ENCODE measurements at regions not wholly inside any gene's neighbourhood (a gene's known extent, or its start where the extent isn't known, plus 50 kb on each side); places are given as distances from the start of the nearest gene placed in this dataset.

DNA sequence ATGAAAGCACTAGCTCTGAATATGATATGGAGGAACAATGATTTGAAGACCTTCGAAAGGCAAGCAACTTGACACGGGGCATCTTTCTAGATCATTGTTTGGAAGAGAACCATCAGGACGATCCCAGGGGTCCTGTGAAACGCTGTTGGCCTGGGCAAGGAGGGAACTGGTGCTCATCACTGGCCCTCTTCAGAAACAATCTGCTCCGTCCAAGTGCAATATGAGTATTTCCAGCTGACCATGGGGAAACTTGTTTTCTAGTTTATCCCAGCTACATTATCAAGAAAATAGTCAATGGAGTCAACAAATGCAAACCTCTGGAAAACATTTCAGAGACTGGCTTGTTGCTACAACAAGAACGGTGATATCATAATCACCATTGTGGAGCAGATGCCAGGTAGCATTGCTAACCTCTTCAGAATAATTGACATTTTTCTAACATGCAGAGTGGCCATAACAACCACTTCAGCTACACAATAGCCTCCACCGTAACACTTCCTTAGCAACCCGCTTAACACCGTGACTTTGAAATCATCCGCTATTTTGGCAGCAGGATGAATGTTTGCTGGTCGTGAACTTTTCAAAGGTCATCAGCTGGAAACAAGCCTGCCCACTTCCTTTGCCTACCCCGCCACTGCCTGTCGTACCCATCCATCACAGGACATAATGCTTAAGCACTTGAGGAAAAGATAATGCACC lies 112.0 kb upstream of the PDE10A start:
- TF ChIP-seq, protein P1, sequence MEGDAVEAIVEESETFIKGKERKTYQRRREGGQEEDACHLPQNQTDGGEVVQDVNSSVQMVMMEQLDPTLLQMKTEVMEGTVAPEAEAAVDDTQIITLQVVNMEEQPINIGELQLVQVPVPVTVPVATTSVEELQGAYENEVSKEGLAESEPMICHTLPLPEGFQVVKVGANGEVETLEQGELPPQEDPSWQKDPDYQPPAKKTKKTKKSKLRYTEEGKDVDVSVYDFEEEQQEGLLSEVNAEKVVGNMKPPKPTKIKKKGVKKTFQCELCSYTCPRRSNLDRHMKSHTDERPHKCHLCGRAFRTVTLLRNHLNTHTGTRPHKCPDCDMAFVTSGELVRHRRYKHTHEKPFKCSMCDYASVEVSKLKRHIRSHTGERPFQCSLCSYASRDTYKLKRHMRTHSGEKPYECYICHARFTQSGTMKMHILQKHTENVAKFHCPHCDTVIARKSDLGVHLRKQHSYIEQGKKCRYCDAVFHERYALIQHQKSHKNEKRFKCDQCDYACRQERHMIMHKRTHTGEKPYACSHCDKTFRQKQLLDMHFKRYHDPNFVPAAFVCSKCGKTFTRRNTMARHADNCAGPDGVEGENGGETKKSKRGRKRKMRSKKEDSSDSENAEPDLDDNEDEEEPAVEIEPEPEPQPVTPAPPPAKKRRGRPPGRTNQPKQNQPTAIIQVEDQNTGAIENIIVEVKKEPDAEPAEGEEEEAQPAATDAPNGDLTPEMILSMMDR (IDR thresholded peaks at IDR 0.05; ENCODE audit: borderline replicate concordance) = no peak

DNA sequence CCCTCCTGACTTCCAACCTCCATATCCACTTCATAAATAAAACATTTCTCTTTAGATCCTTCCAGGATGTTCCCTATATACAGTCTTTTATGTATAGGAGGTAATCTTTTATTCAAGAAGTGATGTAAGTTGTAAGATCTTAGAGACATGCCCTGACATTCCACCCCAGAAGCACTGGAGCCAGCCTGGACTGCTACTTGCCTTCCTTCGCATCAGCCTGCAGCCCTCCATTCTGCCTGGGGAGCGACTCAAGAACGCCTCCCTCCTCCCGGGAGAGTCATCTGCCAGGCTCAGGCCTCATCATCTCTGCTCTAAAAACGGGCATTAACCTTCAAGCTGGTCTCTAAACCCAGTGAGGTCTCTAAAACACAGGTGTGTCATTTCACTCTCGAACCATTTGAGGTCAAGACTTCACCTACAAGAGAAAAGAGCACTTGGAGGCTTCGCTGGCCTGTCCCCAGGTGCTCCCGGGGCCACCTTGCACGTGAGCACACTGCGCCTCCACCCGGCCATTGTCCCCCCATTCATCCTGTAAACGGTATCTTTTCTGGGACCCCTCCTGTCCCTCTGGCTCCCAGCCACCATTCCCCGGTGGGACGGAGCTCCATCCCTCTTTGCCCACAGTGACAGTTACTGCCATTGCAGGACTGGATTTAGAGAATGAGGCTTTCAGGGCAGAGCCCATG lies 107.5 kb upstream of the PDE10A start:
- Histone ChIP-seq H3K9me3 (replicated peaks) (no peaks in the 10 kb centered on the region), H3K4me3 (no peak overlapping the region), H3K27me3 (ENCODE audit: low read depth) (no peaks in the 10 kb centered on the region), H3K27ac (replicated peaks) (no peak overlapping the region), H3K36me3 (no peaks in the 10 kb centered on the region), H3K4me1 (peaks cover 41% of the 10 kb centered on the region)
- TF ChIP-seq, protein P1 (IDR thresholded peaks at IDR 0.05; ENCODE audit: borderline replicate concordance) = no peak
- intact Hi-C loops (cut with micrococcal nuclease) = no loop called here
- no peak for DNase-seq

More for the DNA sequence above, 112.0 kb upstream of the PDE10A start:
- peaks cover 20% of the 10 kb centered on the region for H3K4me1 ChIP-seq
- intact Hi-C loops (cut with micrococcal nuclease) = no loop called here
- peak overlapping the region; percentile 75 for H3K27ac ChIP-seq (replicated peaks)
- no peaks in the 10 kb centered on the region for H3K36me3 ChIP-seq
- no peaks in the 10 kb centered on the region for H3K27me3 ChIP-seq (ENCODE audit: low read depth)
- H3K9me3 ChIP-seq (replicated peaks) = no peaks in the 10 kb centered on the region
- peak overlapping the region; percentile 3 for H3K4me3 ChIP-seq
- peak; percentile 40 for DNase-seq

- H3K4me3 ChIP-seq = no peak overlapping the region
- peak overlapping the region; percentile 47 for H3K27ac ChIP-seq (replicated peaks)
- H3K9me3 ChIP-seq (replicated peaks) = no peaks in the 10 kb centered on the region
- peaks cover 38% of the 10 kb centered on the region for H3K4me1 ChIP-seq
- intact Hi-C loops (cut with micrococcal nuclease) = no loop called here
- no peak for DNase-seq
- no peaks in the 10 kb centered on the region for H3K27me3 ChIP-seq (ENCODE audit: low read depth)
- no peaks in the 10 kb centered on the region for H3K36me3 ChIP-seq
- TF ChIP-seq, protein P1 (IDR thresholded peaks at IDR 0.05; ENCODE audit: borderline replicate concordance) = no peak
These were observed 106.8 kb upstream of the PDE10A start for GRCh38 chr6:165769884-165770283.

DNA sequence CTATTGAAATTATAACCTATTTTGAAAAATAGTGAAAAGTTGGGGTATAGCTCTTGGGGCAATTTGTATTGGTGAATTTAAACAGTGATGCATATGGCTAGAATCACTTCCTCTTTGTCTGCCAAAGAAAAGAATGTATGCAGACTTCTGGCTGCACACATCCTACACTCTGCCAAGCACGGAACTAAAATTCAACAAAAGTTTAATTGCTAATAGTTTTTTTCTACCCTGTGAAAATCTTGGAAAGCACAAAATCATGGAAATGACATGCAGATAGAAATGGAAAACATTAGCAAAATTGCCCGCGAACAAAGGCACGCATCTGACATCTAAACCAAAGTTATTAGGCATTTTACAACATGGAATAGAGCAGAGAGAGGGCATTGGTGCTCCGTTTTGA lies 106.4 kb upstream of the PDE10A start:
- intact Hi-C loops (cut with micrococcal nuclease) = no loop called here
- H3K4me1 ChIP-seq = peaks cover 33% of the 10 kb centered on the region
- H3K9me3 ChIP-seq (replicated peaks) = no peaks in the 10 kb centered on the region
- H3K27ac ChIP-seq (replicated peaks) = peak overlapping the region; percentile 47
- no peak for DNase-seq
- no peak overlapping the region for H3K4me3 ChIP-seq
- H3K27me3 ChIP-seq (ENCODE audit: low read depth) = no peaks in the 10 kb centered on the region
- TF ChIP-seq, protein P1 (IDR thresholded peaks at IDR 0.05; ENCODE audit: borderline replicate concordance) = no peak
- H3K36me3 ChIP-seq = no peaks in the 10 kb centered on the region

- Histone ChIP-seq H3K36me3 (no peaks in the 10 kb centered on the region), H3K27ac (replicated peaks) (peak overlapping the region; percentile 47), H3K27me3 (ENCODE audit: low read depth) (no peaks in the 10 kb centered on the region), H3K9me3 (replicated peaks) (no peaks in the 10 kb centered on the region), H3K4me3 (no peak overlapping the region), H3K4me1 (peaks cover 29% of the 10 kb centered on the region)
- DNase-seq = no peak
- intact Hi-C loops (cut with micrococcal nuclease) = no loop called here
- TF ChIP-seq, protein P1 (IDR thresholded peaks at IDR 0.05; ENCODE audit: borderline replicate concordance) = no peak
These were observed 105.9 kb upstream of the PDE10A start for GRCh38 chr6:165768961-165769360.

All from left ventricle myocardium inferior (tissue), 1 donor.